GM12864 (cell line): ENCODE measurements at regions not wholly inside any gene's neighbourhood (a gene's known extent, or its start where the extent isn't known, plus 50 kb on each side); places are given as distances from the start of the nearest gene placed in this dataset.

Experiments
- DNase-seq: peaks from one replicate; pipeline ENCODE4 v3.0.0-alpha.2; 2011; ENCODE audit warnings: low read depth
- H3K4me3 ChIP-seq: 2 replicates; pipeline ENCODE4 v1.5.1; 2011; ENCODE audit warnings: mild to moderate bottlenecking, low read depth, low read length, control low read depth
- TF ChIP-seq, protein P1 (sequence below): IDR thresholded peaks from 2 replicates; pipeline ENCODE4 v1.5.1; 2011; ENCODE audit warnings: low read depth, mild to moderate bottlenecking, moderate library complexity, low read length, control low read depth, inconsistent platforms; ENCODE audit errors: missing control alignments

DNA sequence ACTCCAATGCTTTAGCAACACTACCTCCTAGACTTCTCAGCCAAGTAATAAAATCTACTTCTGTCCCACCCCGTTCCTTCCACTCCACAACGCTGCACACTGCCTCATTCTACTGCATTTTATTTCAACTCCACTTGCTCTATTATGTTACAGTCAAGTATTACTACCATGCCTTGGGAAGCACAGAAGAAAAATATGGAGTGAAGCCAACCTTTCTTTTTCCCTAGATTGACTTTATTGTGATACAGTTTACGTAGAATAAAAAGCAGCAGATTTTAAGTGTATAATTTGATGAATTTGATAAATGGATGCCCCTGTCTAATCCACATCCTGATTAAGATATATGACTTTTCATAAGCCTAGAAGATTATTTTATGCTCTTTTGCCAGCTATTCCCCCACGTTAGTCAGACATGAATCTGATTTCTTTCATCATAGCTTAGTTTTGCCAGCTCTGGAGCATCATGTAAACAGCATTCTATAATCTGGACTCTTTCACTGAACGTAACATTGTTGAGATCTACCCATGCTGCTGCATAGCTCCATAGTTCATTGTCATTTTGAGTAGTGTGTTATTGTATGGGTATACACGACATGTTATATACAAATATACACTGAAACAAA, 676.8 kb upstream of the RAB6C start:
- DNase-seq = no peak
- H3K4me3 ChIP-seq = no peak overlapping the region
- TF ChIP-seq, protein P1, sequence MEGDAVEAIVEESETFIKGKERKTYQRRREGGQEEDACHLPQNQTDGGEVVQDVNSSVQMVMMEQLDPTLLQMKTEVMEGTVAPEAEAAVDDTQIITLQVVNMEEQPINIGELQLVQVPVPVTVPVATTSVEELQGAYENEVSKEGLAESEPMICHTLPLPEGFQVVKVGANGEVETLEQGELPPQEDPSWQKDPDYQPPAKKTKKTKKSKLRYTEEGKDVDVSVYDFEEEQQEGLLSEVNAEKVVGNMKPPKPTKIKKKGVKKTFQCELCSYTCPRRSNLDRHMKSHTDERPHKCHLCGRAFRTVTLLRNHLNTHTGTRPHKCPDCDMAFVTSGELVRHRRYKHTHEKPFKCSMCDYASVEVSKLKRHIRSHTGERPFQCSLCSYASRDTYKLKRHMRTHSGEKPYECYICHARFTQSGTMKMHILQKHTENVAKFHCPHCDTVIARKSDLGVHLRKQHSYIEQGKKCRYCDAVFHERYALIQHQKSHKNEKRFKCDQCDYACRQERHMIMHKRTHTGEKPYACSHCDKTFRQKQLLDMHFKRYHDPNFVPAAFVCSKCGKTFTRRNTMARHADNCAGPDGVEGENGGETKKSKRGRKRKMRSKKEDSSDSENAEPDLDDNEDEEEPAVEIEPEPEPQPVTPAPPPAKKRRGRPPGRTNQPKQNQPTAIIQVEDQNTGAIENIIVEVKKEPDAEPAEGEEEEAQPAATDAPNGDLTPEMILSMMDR = no peak

DNA sequence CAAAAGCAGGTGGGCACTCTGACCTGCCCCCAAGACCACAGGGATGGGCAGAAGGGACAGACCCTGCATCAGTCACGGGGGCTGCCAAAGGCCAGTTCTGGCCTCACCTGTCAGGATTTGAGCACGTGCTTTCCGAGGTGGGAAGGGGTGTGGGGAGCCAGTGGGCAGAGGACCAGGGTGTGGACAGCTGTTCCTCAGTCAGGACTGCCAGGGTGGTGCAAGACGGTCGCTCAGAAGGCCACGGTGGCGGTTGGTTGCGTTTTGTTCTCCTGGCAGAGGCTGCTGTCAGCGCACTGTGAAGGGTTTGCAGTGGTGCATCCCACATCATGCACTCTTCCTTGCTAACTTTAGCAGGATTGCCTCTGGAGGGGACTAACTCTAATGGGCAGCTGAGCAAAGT, 665.3 kb upstream of the RAB6C start:
- DNase-seq = no peak
- TF ChIP-seq, protein P1 = no peak
- no peak overlapping the region for H3K4me3 ChIP-seq

DNA sequence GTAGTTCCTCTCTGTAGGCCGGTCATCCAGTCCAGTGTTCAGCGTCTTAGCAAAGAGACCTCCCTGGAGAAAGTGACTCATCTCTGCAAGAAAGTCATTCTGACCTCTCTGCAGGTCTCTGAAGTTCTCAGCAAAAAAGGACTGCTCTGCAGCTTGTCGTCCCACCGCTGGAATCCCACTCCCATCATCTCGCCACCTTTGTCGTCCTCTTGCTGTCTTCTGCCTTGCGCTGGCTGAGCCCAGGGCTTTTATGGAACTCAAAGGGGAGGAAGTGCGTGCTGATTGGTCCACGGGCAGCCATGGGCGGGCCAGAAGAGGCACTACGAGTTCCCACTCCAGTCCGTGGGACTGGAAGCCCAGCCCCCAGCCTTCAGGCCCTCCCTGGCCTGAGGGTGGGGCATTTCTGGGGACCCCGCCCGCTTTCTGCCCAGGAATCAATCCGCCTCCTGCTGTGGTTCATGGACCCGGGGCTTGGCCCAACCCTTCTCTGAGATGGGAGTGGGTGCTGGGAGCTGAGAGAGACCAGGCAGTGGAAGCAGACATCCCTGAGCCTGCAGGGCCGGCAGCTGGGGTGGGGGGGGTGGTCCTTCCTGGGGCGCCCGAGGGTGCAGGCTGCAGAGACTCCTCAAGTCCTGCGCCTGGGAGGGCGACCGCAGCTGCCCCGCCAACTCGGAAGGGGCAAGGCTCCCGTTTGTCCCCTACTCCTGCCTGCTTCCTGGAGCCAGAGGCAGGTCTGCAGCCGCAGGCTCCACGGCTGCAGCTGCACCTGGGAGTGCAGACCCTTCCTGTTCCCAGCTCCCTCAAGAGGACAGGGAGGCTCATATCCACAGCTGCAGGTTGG, 660.7 kb upstream of the RAB6C start:
- H3K4me3 ChIP-seq = no peak overlapping the region
- TF ChIP-seq, protein P1 = no peak
- no peak for DNase-seq

DNA sequence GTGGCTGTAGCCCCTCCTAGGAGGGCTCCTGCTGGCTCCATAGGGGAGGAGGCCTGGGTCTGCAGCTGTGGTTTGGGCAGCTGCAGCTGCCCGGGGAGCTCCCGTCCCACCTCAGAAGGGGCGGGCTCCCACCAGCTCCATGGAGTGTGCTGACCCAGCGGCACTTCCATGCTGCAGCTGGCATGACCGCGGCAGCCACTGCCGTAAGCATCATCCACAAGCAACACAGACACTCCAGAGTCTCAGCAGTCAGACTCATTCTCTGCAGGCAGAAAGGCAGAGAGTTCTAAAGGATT, 660.1 kb upstream of the RAB6C start:
- no peak overlapping the region for H3K4me3 ChIP-seq
- DNase-seq = no peak
- TF ChIP-seq, protein P1 = no peak

DNA sequence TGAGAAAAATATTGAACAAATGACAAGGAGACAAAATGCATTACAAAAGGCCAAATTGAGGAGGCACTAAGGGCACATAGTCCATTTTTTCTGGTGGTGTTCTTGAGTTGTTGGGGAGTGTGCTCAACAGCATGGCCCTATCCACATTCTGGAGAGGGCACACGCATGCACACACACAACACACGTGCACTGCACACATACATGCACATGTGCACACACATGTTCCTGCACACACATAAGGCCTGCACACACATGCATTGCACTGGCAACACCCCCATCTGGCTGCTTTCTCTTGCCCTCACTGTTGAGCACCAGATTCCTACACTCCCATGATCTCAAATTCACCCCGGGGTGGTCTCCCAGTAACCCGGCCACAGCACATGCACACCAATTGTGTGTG, 659.2 kb upstream of the RAB6C start:
- no peak for DNase-seq
- TF ChIP-seq, protein P1 = no peak
- H3K4me3 ChIP-seq = no peak overlapping the region

DNA sequence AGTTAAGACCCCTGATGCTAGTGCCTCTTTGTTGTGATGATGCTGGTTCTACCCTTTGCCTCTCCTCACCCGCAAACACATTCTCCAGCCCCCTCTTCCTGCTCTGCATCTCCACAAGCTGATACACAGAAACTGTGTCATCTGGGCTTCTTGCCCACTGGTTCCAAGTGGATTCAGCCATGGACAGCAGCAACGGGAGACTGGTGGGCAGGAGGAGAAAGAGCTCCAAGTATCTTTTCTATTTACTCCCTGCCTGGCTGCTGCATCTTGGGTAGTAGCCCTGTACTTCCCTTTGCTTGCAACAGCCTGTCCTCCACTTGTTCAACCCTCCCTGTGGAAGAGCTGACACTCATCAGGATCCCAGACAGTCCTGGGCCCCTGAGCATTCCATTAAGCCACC, 655.1 kb upstream of the RAB6C start:
- H3K4me3 ChIP-seq = no peak overlapping the region
- TF ChIP-seq, protein P1 = no peak
- DNase-seq = no peak

DNA sequence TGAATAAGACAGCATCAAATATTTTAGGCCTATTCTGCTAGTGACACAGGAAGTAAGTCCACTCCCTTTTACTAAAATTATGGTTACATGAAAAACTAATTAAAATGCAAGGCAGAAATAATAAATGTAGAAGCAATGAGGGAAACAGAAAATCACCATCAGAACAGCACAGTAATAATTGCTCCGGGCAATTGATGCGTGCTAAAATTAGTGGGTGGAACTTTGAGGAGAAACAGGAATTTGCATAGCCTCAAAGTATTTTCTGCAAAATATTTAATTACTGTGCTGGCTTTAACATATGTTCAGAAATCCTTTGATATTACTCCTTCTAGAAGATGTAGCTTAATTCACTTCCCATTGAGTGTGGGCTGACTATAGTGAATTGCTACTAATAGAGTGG, 654.3 kb upstream of the RAB6C start:
- TF ChIP-seq, protein P1 = no peak
- no peak for DNase-seq
- no peak overlapping the region for H3K4me3 ChIP-seq
